ENCODE measurements at regions not wholly inside any gene's neighbourhood (a gene's known extent, or its start where the extent isn't known, plus 50 kb on each side); places are given as distances from the start of the nearest gene placed in this dataset.

- TF ChIP-seq CTCF (IDR thresholded peaks at IDR 0.05), result no peak
- TF ChIP-seq POLR2A (IDR thresholded peaks at IDR 0.05), result no peak
Measured at GRCh38 chr12:67400742-67401141, 131.6 kb downstream of the CAND1 start.

All from stomach (tissue), 4 donors.